ENCODE measurements at regions not wholly inside any gene's neighbourhood (a gene's known extent, or its start where the extent isn't known, plus 50 kb on each side); places are given as distances from the start of the nearest gene placed in this dataset.

DNA sequence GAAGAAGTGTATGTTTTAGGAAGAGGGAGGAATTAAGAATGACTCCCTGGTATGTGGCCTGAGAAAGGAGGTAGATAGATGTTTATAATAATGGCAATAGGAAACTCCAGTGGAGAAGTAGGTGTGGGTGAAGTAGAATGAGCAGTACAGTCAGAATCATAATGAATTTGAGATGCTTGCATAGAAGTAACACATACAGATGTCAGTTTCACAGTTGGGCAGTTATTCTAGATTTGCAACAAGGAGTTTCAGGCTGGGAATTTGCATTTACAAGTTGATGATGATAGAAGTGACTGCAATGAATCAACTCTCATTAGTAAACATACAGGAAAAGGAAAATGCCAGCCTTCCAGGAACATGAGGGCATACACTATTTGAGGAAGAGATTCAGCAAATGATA is 149.0 kb downstream of the SLITRK1 start:
- no peaks in the 10 kb centered on the region for H3K9me3 Mint-ChIP-seq (ENCODE audit: unreplicated experiment)
- H3K27ac Mint-ChIP-seq (ENCODE audit: low read depth, unreplicated experiment), result no peak overlapping the region
- H3K36me3 Mint-ChIP-seq (ENCODE audit: insufficient read depth, unreplicated experiment), result no peaks in the 10 kb centered on the region
- H3K27me3 Mint-ChIP-seq (ENCODE audit: insufficient read depth, unreplicated experiment), result no peaks in the 10 kb centered on the region
- no peak for TF ChIP-seq CTCF (IDR thresholded peaks at IDR 0.05; ENCODE audit: unreplicated experiment)
- no peak for DNase-seq (ENCODE audit: unreplicated experiment)
- no peaks in the 10 kb centered on the region for H3K4me1 Mint-ChIP-seq (ENCODE audit: insufficient read depth, unreplicated experiment)
- intact Hi-C loops (cut with micrococcal nuclease), result no loop called here
- ChIA-PET POLR2A (interaction anchor here (0.5 kb wide), 1 partner anchor 112 kb away, joined by 4 read pairs; no protein-coding TSS in a partner anchor), CTCF (interaction anchor here (0.6 kb wide), 1 partner anchor 139 kb away, joined by 3 read pairs; no protein-coding TSS in a partner anchor)
- BruUV-seq (replicated peaks), result no TSS peak
- no peak overlapping the region for H3K4me3 Mint-ChIP-seq (ENCODE audit: unreplicated experiment)

DNA sequence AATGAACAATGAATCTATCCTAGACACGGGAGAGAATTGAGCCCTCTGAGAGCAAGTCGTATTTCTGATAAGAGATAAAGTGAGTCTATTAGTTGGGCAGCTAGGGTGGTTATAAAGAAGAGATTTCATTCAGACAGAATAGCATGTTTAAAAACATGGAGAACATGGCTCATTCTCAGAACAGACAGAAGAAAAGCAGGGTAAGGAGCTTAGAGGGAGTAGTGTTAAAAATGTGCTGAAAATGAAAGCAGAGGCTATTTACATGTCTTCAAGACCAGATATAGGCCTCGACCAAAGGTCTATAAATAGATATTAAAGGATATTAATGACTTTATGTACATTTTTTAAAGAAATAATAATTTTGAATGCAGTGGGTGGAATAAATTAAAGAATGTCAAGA is 149.5 kb downstream of the SLITRK1 start:
- TF ChIP-seq CTCF (IDR thresholded peaks at IDR 0.05; ENCODE audit: unreplicated experiment), result no peak
- no peaks in the 10 kb centered on the region for H3K4me1 Mint-ChIP-seq (ENCODE audit: insufficient read depth, unreplicated experiment)
- intact Hi-C loops (cut with micrococcal nuclease), result no loop called here
- no peaks in the 10 kb centered on the region for H3K27me3 Mint-ChIP-seq (ENCODE audit: insufficient read depth, unreplicated experiment)
- H3K36me3 Mint-ChIP-seq (ENCODE audit: insufficient read depth, unreplicated experiment), result no peaks in the 10 kb centered on the region
- CTCF ChIA-PET, result interaction anchor here (0.6 kb wide), 1 partner anchor 140 kb away, joined by 3 read pairs; no protein-coding TSS in a partner anchor
- POLR2A ChIA-PET, result interaction anchor here (0.5 kb wide), 1 partner anchor 112 kb away, joined by 4 read pairs; no protein-coding TSS in a partner anchor
- no peak for DNase-seq (ENCODE audit: unreplicated experiment)
- no TSS peak for BruUV-seq (replicated peaks)
- no peak overlapping the region for H3K4me3 Mint-ChIP-seq (ENCODE audit: unreplicated experiment)
- no peak overlapping the region for H3K27ac Mint-ChIP-seq (ENCODE audit: low read depth, unreplicated experiment)
- H3K9me3 Mint-ChIP-seq (ENCODE audit: unreplicated experiment), result no peaks in the 10 kb centered on the region

GRCh38 chr13:83731113-83731512 is 151.2 kb downstream of the SLITRK1 start:
- H3K27me3 Mint-ChIP-seq (ENCODE audit: insufficient read depth, unreplicated experiment), result no peaks in the 10 kb centered on the region
- ChIA-PET CTCF (no interaction called here), POLR2A (no interaction called here)
- no peak overlapping the region for H3K4me3 Mint-ChIP-seq (ENCODE audit: unreplicated experiment)
- no peak for TF ChIP-seq CTCF (IDR thresholded peaks at IDR 0.05; ENCODE audit: unreplicated experiment)
- DNase-seq (ENCODE audit: unreplicated experiment), result no peak
- no TSS peak for BruUV-seq (replicated peaks)
- no peaks in the 10 kb centered on the region for H3K9me3 Mint-ChIP-seq (ENCODE audit: unreplicated experiment)
- intact Hi-C loops (cut with micrococcal nuclease), result no loop called here
- no peaks in the 10 kb centered on the region for H3K4me1 Mint-ChIP-seq (ENCODE audit: insufficient read depth, unreplicated experiment)
- H3K27ac Mint-ChIP-seq (ENCODE audit: low read depth, unreplicated experiment), result no peak overlapping the region
- H3K36me3 Mint-ChIP-seq (ENCODE audit: insufficient read depth, unreplicated experiment), result no peaks in the 10 kb centered on the region

GRCh38 chr13:83730674-83731073 is 151.6 kb downstream of the SLITRK1 start:
- TF ChIP-seq CTCF (IDR thresholded peaks at IDR 0.05; ENCODE audit: unreplicated experiment), result no peak
- no peaks in the 10 kb centered on the region for H3K36me3 Mint-ChIP-seq (ENCODE audit: insufficient read depth, unreplicated experiment)
- H3K27me3 Mint-ChIP-seq (ENCODE audit: insufficient read depth, unreplicated experiment), result no peaks in the 10 kb centered on the region
- H3K9me3 Mint-ChIP-seq (ENCODE audit: unreplicated experiment), result no peaks in the 10 kb centered on the region
- ChIA-PET POLR2A (interaction anchor here (0.6 kb wide), 1 partner anchor 9 kb away, joined by 3 read pairs; no protein-coding TSS in a partner anchor), CTCF (no interaction called here)
- no peak for DNase-seq (ENCODE audit: unreplicated experiment)
- no peak overlapping the region for H3K4me3 Mint-ChIP-seq (ENCODE audit: unreplicated experiment)
- no peaks in the 10 kb centered on the region for H3K4me1 Mint-ChIP-seq (ENCODE audit: insufficient read depth, unreplicated experiment)
- intact Hi-C loops (cut with micrococcal nuclease), result no loop called here
- BruUV-seq (replicated peaks), result no TSS peak
- no peak overlapping the region for H3K27ac Mint-ChIP-seq (ENCODE audit: low read depth, unreplicated experiment)
